ENCODE measurements at regions not wholly inside any gene's neighbourhood (a gene's known extent, or its start where the extent isn't known, plus 50 kb on each side); places are given as distances from the start of the nearest gene placed in this dataset.

GRCh38 chr3:40593351-40593750 is 68.6 kb downstream of the ZNF621 start:
- DNase-seq: no peak

GRCh38 chr3:40597441-40597840 is 72.7 kb downstream of the ZNF621 start:
- DNase-seq: no peak

GRCh38 chr3:40598338-40598737 is 73.6 kb downstream of the ZNF621 start:
- DNase-seq: no peak

- no peak for DNase-seq
Measured at GRCh38 chr3:40598962-40599361, 74.2 kb downstream of the ZNF621 start.

GRCh38 chr3:40602778-40603385 is 78.1 kb downstream of the ZNF621 start:
- no peak for DNase-seq

GRCh38 chr3:40605960-40606359 is 81.2 kb downstream of the ZNF621 start:
- no peak for DNase-seq

- no peak for DNase-seq
Measured at GRCh38 chr3:40608091-40608490, 83.3 kb downstream of the ZNF621 start.

GRCh38 chr3:40613306-40613705 is 88.5 kb downstream of the ZNF621 start:
- DNase-seq: no peak

GRCh38 chr3:40615110-40615915 is 90.6 kb downstream of the ZNF621 start:
- DNase-seq: no peak

- no peak for DNase-seq
Measured at GRCh38 chr3:40615918-40616819, 91.4 kb downstream of the ZNF621 start.

GRCh38 chr3:40617084-40617483 is 92.3 kb downstream of the ZNF621 start:
- no peak for DNase-seq

GRCh38 chr3:40618158-40618557 is 93.4 kb downstream of the ZNF621 start:
- no peak for DNase-seq

GRCh38 chr3:40620151-40620550 is 95.4 kb downstream of the ZNF621 start:
- DNase-seq: no peak

GRCh38 chr3:40621252-40621651 is 96.5 kb downstream of the ZNF621 start:
- no peak for DNase-seq

GRCh38 chr3:40623567-40623966 is 98.8 kb downstream of the ZNF621 start:
- DNase-seq: peak; percentile 9

GRCh38 chr3:40624189-40624769 is 99.5 kb downstream of the ZNF621 start:
- no peak for DNase-seq

- no peak for DNase-seq
Measured at GRCh38 chr3:40627095-40627494, 102.3 kb downstream of the ZNF621 start.

- DNase-seq: no peak
Measured at GRCh38 chr3:40628984-40629383, 104.2 kb downstream of the ZNF621 start.

GRCh38 chr3:40631341-40631995 is 106.7 kb downstream of the ZNF621 start:
- DNase-seq: no peak

GRCh38 chr3:40637906-40638305 is 113.1 kb downstream of the ZNF621 start:
- no peak for DNase-seq

- no peak for DNase-seq
Measured at GRCh38 chr3:40639006-40639405, 114.2 kb downstream of the ZNF621 start.

- no peak for DNase-seq
Measured at GRCh38 chr3:40642812-40643211, 118.1 kb downstream of the ZNF621 start.

- no peak for DNase-seq
Measured at GRCh38 chr3:40645883-40646282, 121.1 kb downstream of the ZNF621 start.

All from stimulated activated CD4-positive, alpha-beta T cell treated with anti-CD3 and anti-CD28 coated beads, Interleukin-1b, Interleukin-23, amount 100 ng/mL, for 48 hours (primary cell).